ENCODE measurements at regions not wholly inside any gene's neighbourhood (a gene's known extent, or its start where the extent isn't known, plus 50 kb on each side); places are given as distances from the start of the nearest gene placed in this dataset.

- CTCF ChIA-PET: interaction anchor here (0.9 kb wide), 1 partner anchor 25 kb away, joined by 3 read pairs; no protein-coding TSS in a partner anchor
- DNase-seq (no peak), ATAC-seq (ENCODE audit: low read depth) (no peak)
- H3K79me2 ChIP-seq (ENCODE audit: control insufficient read depth, insufficient read depth, low read length): no peaks in the 10 kb centered on the region
- Mint-ChIP-seq H3K27me3 (peaks cover 25% of the 10 kb centered on the region), H3K4me3 (no peak overlapping the region), H3K9me3 (ENCODE audit: insufficient read depth) (no peaks in the 10 kb centered on the region), H3K27ac (no peak overlapping the region), H3K4me1 (no peaks in the 10 kb centered on the region)
- peaks cover 0 to 3% (median 0%) of the 10 kb centered on the region in 4 experiments for H3K27me3 ChIP-seq (replicated peaks in 1 of 4; ENCODE audit: control extremely low read depth in 1 of 4, control insufficient read depth in 3 of 4, insufficient read depth in 4 of 4, low read length in 3 of 4)
- POLR2A ChIA-PET: no interaction called here
- H4K20me1 ChIP-seq (ENCODE audit: control insufficient read depth, insufficient read depth, low read length, poor library complexity, severe bottlenecking): no peaks in the 10 kb centered on the region
- H3K9ac ChIP-seq (ENCODE audit: low read length): no peak overlapping the region
- no peak overlapping the region for H3K27ac ChIP-seq (ENCODE audit: low read length in 2 of 2)
- H3K36me3 ChIP-seq (replicated peaks in 1 of 2; ENCODE audit: control extremely low read depth in 1 of 2, control insufficient read depth in 1 of 2, extremely low read depth in 1 of 2, insufficient read depth in 2 of 2, low read length in 1 of 2): no peaks in the 10 kb centered on the region
- no peak overlapping the region for H3K4me3 ChIP-seq (ENCODE audit: control extremely low read depth in 1 of 5, extremely low read depth in 1 of 5, insufficient read depth in 1 of 5, low read depth in 2 of 5, low read length in 4 of 5)
- whole genome bisulfite sequencing (ENCODE audit: insufficient coverage): 90% methylated on average over 2 of the region's 7 CpGs
- H3K4me2 ChIP-seq (replicated peaks; ENCODE audit: low read depth, low read length, poor library complexity, severe bottlenecking): no peak overlapping the region
- TF ChIP-seq CTCF (IDR thresholded peaks at IDR 0.05) (no peak), EZH2 (IDR thresholded peaks at IDR 0.05; ENCODE audit: borderline replicate concordance, insufficient read depth, low read depth, low read length, poor library complexity, severe bottlenecking) (no peak)
- no peak overlapping the region for H2AFZ ChIP-seq (ENCODE audit: insufficient read depth, low read depth, low read length, poor library complexity, severe bottlenecking)
- no peaks in the 10 kb centered on the region for H3K4me1 ChIP-seq (ENCODE audit: control insufficient read depth in 2 of 2, insufficient read depth in 2 of 2, low read length in 2 of 2)
- intact Hi-C loops (cut with micrococcal nuclease): no loop called here
- no peaks in the 10 kb centered on the region for H3K9me3 ChIP-seq (ENCODE audit: control extremely low read depth in 1 of 3, control insufficient read depth in 2 of 3, insufficient read depth in 1 of 3, low read length in 2 of 3)
Observed at GRCh38 chr2:217016796-217017419, 157.0 kb upstream of the TNP1 start.

- Histone ChIP-seq H3K4me3 (ENCODE audit: control extremely low read depth in 1 of 5, extremely low read depth in 1 of 5, insufficient read depth in 1 of 5, low read depth in 2 of 5, low read length in 4 of 5) (no peak overlapping the region), H3K36me3 (replicated peaks in 1 of 2; ENCODE audit: control extremely low read depth in 1 of 2, control insufficient read depth in 1 of 2, extremely low read depth in 1 of 2, insufficient read depth in 2 of 2, low read length in 1 of 2) (no peaks in the 10 kb centered on the region), H3K27me3 (replicated peaks in 1 of 4; ENCODE audit: control extremely low read depth in 1 of 4, control insufficient read depth in 3 of 4, insufficient read depth in 4 of 4, low read length in 3 of 4) (peaks cover 0 to 3% (median 0%) of the 10 kb centered on the region in 4 experiments), H3K27ac (ENCODE audit: low read length in 2 of 2) (no peak overlapping the region), H3K79me2 (ENCODE audit: control insufficient read depth, insufficient read depth, low read length) (no peaks in the 10 kb centered on the region), H3K4me1 (ENCODE audit: control insufficient read depth in 2 of 2, insufficient read depth in 2 of 2, low read length in 2 of 2) (no peaks in the 10 kb centered on the region), H3K9ac (ENCODE audit: low read length) (no peak overlapping the region), H4K20me1 (ENCODE audit: control insufficient read depth, insufficient read depth, low read length, poor library complexity, severe bottlenecking) (no peaks in the 10 kb centered on the region), H3K9me3 (ENCODE audit: control extremely low read depth in 1 of 3, control insufficient read depth in 2 of 3, insufficient read depth in 1 of 3, low read length in 2 of 3) (no peaks in the 10 kb centered on the region), H2AFZ (ENCODE audit: insufficient read depth, low read depth, low read length, poor library complexity, severe bottlenecking) (no peak overlapping the region), H3K4me2 (replicated peaks; ENCODE audit: low read depth, low read length, poor library complexity, severe bottlenecking) (no peak overlapping the region)
- no peak for DNase-seq
- POLR2A ChIA-PET: no interaction called here
- H3K27me3 Mint-ChIP-seq: peaks cover 21% of the 10 kb centered on the region
- no peaks in the 10 kb centered on the region for H3K9me3 Mint-ChIP-seq (ENCODE audit: insufficient read depth)
- CTCF ChIA-PET: no interaction called here
- no peak overlapping the region for H3K27ac Mint-ChIP-seq
- 64% methylated on average over 4 of the region's 6 CpGs for WGBS (ENCODE audit: insufficient coverage)
- intact Hi-C loops (cut with micrococcal nuclease): no loop called here
- TF ChIP-seq EZH2 (IDR thresholded peaks at IDR 0.05; ENCODE audit: borderline replicate concordance, insufficient read depth, low read depth, low read length, poor library complexity, severe bottlenecking): no peak
- TF ChIP-seq CTCF (IDR thresholded peaks at IDR 0.05): no peak
- H3K4me3 Mint-ChIP-seq: no peak overlapping the region
- no peaks in the 10 kb centered on the region for H3K4me1 Mint-ChIP-seq
- no peak for ATAC-seq (ENCODE audit: low read depth)
Observed at GRCh38 chr2:217014328-217015105, 154.7 kb upstream of the TNP1 start.
